ENCODE measurements at regions not wholly inside any gene's neighbourhood (a gene's known extent, or its start where the extent isn't known, plus 50 kb on each side); places are given as distances from the start of the nearest gene placed in this dataset.

DNA sequence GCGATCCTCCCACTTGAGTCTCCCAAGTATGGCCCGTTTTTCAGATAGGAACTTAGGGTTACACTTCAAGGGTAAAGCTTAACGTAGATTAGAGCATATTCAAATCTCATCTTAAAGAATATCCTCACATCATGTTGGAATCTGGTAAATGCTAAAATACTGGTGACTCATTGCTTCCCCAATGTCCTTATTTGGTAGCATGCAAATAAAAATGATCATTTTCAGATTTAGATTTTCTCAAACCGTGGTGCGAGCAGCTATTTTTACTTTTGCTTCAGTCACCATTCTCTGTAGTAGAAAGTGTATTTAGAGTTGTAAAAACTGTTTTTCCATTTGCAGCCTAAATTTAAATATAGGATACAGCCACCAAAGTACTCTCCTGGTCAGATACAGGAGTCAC is 101.5 kb upstream of the MAML3 start:
- H3K27ac ChIP-seq (ENCODE audit: low read length), result no peak overlapping the region
- intact Hi-C loops (cut with DNase I), result loop anchor here in 3 of 4 donors (10.0 kb wide), 2 partner anchors 241 to 521 kb away; no protein-coding TSS in a partner anchor

DNA sequence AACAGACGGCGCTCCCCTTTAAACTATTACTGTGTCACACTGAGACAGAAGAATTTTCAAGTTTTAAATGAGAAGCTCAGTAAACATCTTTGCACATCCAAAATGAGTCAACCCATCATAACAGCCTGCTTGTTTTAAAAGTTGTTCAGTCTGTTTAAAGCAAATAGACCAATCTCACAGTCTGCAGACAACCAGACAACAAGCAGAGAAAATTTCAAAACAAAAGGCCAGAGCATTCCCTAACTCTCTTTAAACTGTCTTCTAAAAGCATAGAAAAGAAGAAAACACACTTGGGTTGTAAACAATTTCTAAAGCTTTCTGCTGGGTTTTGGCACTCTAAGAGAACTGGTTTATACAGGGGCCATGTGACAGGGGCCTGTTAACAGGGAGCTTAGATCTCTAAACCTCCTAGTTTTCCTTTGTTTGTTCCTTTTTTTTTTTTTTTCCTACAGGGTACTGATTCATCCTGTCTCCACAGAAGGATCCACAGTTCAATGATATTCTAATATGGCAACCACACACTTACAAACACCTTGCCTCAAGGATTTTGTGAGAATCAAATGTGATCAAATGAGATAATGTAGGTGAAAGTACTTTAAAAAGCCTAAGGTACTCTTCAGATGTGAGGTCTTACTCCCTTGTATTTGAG is 100.8 kb upstream of the MAML3 start:
- intact Hi-C loops (cut with DNase I), result loop anchor here (5.0 to 10.0 kb wide), 7 partner anchors 97 to 522 kb away; partner anchors contain the start of gene MAML3 (in 1 of the 4)
- no peaks in the 10 kb centered on the region for H3K9me3 ChIP-seq (ENCODE audit: control insufficient read depth, low read length)
- 97% methylated on average over 2 of the region's 2 CpGs for WGBS
- H3K4me1 ChIP-seq (ENCODE audit: control insufficient read depth, insufficient read depth, low read length), result peaks cover 2% of the 10 kb centered on the region
- no peak overlapping the region for H3K4me3 ChIP-seq (ENCODE audit: low read length)
- H3K27ac ChIP-seq (ENCODE audit: low read length), result no peak overlapping the region
- no peak for DNase-seq
- ATAC-seq, result no peak
- no peaks in the 10 kb centered on the region for H3K27me3 ChIP-seq (ENCODE audit: control insufficient read depth, insufficient read depth)

More for the DNA sequence above, 101.5 kb upstream of the MAML3 start:
- 90% methylated on average over 5 of the region's 5 CpGs for WGBS
- ATAC-seq, result no peak
- Histone ChIP-seq H3K9me3 (ENCODE audit: control insufficient read depth, low read length) (no peaks in the 10 kb centered on the region), H3K4me1 (ENCODE audit: control insufficient read depth, insufficient read depth, low read length) (peaks cover 2% of the 10 kb centered on the region), H3K4me3 (ENCODE audit: low read length) (no peak overlapping the region), H3K27me3 (ENCODE audit: control insufficient read depth, insufficient read depth) (no peaks in the 10 kb centered on the region)
- DNase-seq, result no peak

GRCh38 chr4:140253556-140254027 is 99.6 kb upstream of the MAML3 start:
- DNase-seq, result no peak
- ATAC-seq, result no peak
- intact Hi-C loops (cut with DNase I), result loop anchor here (2.0 to 10.0 kb wide), 9 partner anchors 96 to 521 kb away; partner anchors contain the start of gene MAML3 (in 2 of the 4)
- Histone ChIP-seq H3K27ac (ENCODE audit: low read length) (no peak overlapping the region), H3K4me3 (ENCODE audit: low read length) (peak overlapping the region; percentile 83), H3K27me3 (ENCODE audit: control insufficient read depth, insufficient read depth) (no peaks in the 10 kb centered on the region), H3K4me1 (ENCODE audit: control insufficient read depth, insufficient read depth, low read length) (peaks cover 2% of the 10 kb centered on the region), H3K9me3 (ENCODE audit: control insufficient read depth, low read length) (no peaks in the 10 kb centered on the region)
- 46% methylated on average over 8 of the region's 8 CpGs for WGBS

DNA sequence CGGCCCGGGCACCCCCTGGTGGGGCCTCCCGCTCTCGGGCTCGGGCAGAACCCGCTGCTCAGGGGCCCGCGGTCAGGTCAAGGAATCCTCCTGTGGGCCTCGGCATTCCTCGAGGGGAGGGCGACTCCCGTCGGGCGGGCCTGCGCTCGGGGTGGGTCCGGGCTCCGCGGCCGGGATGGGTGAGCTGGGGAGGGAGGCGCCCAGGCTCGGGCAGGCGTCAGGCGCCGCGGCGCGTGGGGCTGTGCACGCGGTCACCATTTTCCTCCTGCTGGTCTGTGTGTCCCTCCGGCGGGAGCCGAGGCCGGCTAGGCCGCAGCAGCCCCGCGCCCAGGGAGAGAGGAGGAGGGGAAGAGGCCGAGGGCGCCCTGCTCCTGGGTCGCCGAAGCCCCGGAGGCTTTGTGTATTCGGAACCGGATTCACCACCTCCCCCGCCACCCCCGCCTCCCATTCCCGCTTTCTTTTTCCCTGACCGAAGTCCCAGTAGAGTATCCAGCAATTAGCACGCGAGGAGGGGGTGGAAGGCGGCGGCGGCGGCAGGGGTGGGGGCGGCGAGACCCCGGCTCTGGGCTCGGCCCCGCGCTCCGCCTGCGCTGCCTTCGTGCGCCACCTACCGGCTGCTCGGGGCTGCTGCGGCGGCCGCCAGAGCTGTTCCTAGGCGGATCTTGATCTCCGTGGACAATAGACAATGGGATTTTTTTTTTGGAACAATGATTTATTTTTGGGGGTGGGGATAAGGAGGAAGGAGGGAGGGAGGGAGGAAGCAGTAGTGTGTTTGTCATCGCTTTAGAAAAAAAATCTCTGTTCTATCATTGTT is 99.0 kb upstream of the MAML3 start:
- intact Hi-C loops (cut with DNase I), result loop anchor here (2.0 to 10.0 kb wide), 9 partner anchors 96 to 521 kb away; partner anchors contain the start of gene MAML3 (in 2 of the 4)
- no peaks in the 10 kb centered on the region for H3K9me3 ChIP-seq (ENCODE audit: control insufficient read depth, low read length)
- DNase-seq (peak; percentile 71 to 91 (median 91)), ATAC-seq (peak; percentile 92)
- WGBS, result 1% methylated on average over 72 of the region's 72 CpGs
- H3K4me1 ChIP-seq (ENCODE audit: control insufficient read depth, insufficient read depth, low read length), result peaks cover 2% of the 10 kb centered on the region
- H3K27me3 ChIP-seq (ENCODE audit: control insufficient read depth, insufficient read depth), result no peaks in the 10 kb centered on the region
- peak overlapping the region; percentile 83 for H3K4me3 ChIP-seq (ENCODE audit: low read length)
- H3K27ac ChIP-seq (ENCODE audit: low read length), result peak overlapping the region; percentile 83

GRCh38 chr4:140252141-140252741 is 98.3 kb upstream of the MAML3 start:
- 34% methylated on average over 19 of the region's 19 CpGs for whole genome bisulfite sequencing
- DNase-seq (peak in 1 of 3 donors; percentile 55), ATAC-seq (peak; percentile 6 to 13)
- intact Hi-C loops (cut with DNase I), result loop anchor here (2.0 to 10.0 kb wide), 9 partner anchors 95 to 520 kb away; partner anchors contain the start of gene MAML3 (in 2 of the 4)
- no peaks in the 10 kb centered on the region for H3K27me3 ChIP-seq (ENCODE audit: control insufficient read depth, insufficient read depth)
- H3K9me3 ChIP-seq (ENCODE audit: control insufficient read depth, low read length), result no peaks in the 10 kb centered on the region
- no peaks in the 10 kb centered on the region for H3K4me1 ChIP-seq (ENCODE audit: control insufficient read depth, insufficient read depth, low read length)
- H3K27ac ChIP-seq (ENCODE audit: low read length), result peak overlapping the region; percentile 83
- peak overlapping the region; percentile 83 for H3K4me3 ChIP-seq (ENCODE audit: low read length)

- no peak overlapping the region for H3K27ac ChIP-seq (ENCODE audit: low read length)
- 94% methylated on average over 5 of the region's 5 CpGs for WGBS
- H3K4me1 ChIP-seq (ENCODE audit: control insufficient read depth, insufficient read depth, low read length), result no peaks in the 10 kb centered on the region
- ATAC-seq (no peak), DNase-seq (no peak)
- H3K9me3 ChIP-seq (ENCODE audit: control insufficient read depth, low read length), result no peaks in the 10 kb centered on the region
- H3K27me3 ChIP-seq (ENCODE audit: control insufficient read depth, insufficient read depth), result no peaks in the 10 kb centered on the region
- H3K4me3 ChIP-seq (ENCODE audit: low read length), result no peak overlapping the region
- intact Hi-C loops (cut with DNase I), result loop anchor here (5.0 to 10.0 kb wide), 7 partner anchors 94 to 519 kb away; partner anchors contain the start of gene MAML3 (in 1 of the 4)
Measured at GRCh38 chr4:140251571-140251970, 97.6 kb upstream of the MAML3 start.

DNA sequence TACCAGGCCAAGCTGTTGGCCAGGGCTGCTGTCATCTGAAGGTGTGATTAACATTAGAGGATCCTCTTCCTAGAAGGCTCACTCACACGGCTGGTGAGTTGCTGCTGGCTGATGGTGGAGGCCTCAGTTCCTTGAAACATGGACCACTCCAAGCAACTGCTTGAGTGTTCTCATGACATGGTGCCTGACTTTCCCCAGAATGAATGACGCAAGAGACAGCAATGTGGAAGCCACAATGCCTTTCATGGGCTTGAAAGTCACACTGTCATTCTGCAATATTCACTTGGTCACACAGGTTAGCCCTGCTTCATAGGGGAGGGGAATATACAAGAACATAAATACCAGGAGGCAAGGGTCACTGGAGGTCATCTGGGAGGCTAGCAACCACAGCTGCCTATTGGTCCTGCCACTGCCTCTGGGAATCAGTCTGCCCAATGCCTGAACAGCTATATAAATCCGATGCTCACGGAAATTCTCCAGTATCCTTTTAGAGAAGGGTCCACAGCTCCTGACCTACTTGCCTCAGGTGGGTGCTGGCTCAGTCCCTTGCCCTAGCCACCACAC is 97.1 kb upstream of the MAML3 start:
- no peak for DNase-seq
- no peak overlapping the region for H3K4me3 ChIP-seq (ENCODE audit: low read length)
- intact Hi-C loops (cut with DNase I), result loop anchor here (5.0 to 10.0 kb wide), 7 partner anchors 94 to 519 kb away; partner anchors contain the start of gene MAML3 (in 1 of the 4)
- H3K27me3 ChIP-seq (ENCODE audit: control insufficient read depth, insufficient read depth), result no peaks in the 10 kb centered on the region
- 89% methylated on average over 4 of the region's 4 CpGs for WGBS
- no peaks in the 10 kb centered on the region for H3K9me3 ChIP-seq (ENCODE audit: control insufficient read depth, low read length)
- no peak for ATAC-seq
- no peak overlapping the region for H3K27ac ChIP-seq (ENCODE audit: low read length)
- H3K4me1 ChIP-seq (ENCODE audit: control insufficient read depth, insufficient read depth, low read length), result no peaks in the 10 kb centered on the region

GRCh38 chr4:140249351-140249750 is 95.4 kb upstream of the MAML3 start:
- intact Hi-C loops (cut with DNase I), result loop anchor here in 1 of 4 donors (2.0 kb wide), 1 partner anchor 95 kb away; the partner anchor contains the start of gene MAML3
- H3K4me3 ChIP-seq (ENCODE audit: low read length), result no peak overlapping the region
- no peaks in the 10 kb centered on the region for H3K9me3 ChIP-seq (ENCODE audit: control insufficient read depth, low read length)
- DNase-seq (no peak), ATAC-seq (no peak)
- H3K27me3 ChIP-seq (ENCODE audit: control insufficient read depth, insufficient read depth), result no peaks in the 10 kb centered on the region
- no peak overlapping the region for H3K27ac ChIP-seq (ENCODE audit: low read length)
- H3K4me1 ChIP-seq (ENCODE audit: control insufficient read depth, insufficient read depth, low read length), result no peaks in the 10 kb centered on the region
- WGBS, result 77% methylated on average over 4 of the region's 4 CpGs

- H3K4me1 ChIP-seq (ENCODE audit: control insufficient read depth, insufficient read depth, low read length), result no peaks in the 10 kb centered on the region
- H3K27me3 ChIP-seq (ENCODE audit: control insufficient read depth, insufficient read depth), result no peaks in the 10 kb centered on the region
- ATAC-seq (no peak), DNase-seq (no peak)
- WGBS, result 55% methylated on average over 2 of the region's 2 CpGs
- intact Hi-C loops (cut with DNase I), result no loop called here
- no peaks in the 10 kb centered on the region for H3K9me3 ChIP-seq (ENCODE audit: control insufficient read depth, low read length)
- H3K4me3 ChIP-seq (ENCODE audit: low read length), result no peak overlapping the region
- H3K27ac ChIP-seq (ENCODE audit: low read length), result no peak overlapping the region
Measured at GRCh38 chr4:140247237-140247636, 93.3 kb upstream of the MAML3 start.

DNA sequence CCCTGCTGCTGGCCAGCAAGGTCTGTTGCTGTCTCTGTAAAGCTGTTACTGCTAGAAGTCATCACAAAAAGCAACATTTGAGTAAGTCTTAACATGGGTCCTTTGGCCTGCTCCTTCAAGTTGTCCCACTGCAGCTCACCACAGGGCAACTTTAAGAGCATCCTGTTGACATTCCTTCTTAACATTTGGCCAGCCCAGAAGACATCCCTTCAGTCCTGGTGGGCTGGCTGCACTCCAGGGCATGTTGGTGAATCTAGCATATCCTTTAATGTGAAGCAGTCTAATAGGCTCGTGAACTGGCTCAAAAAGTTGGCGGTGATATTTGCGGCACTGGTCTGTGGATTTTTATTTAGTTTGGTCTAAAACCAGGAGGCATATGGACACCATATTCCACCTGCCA is 92.2 kb upstream of the MAML3 start:
- 91% methylated on average over 3 of the region's 3 CpGs for WGBS
- no peak for ATAC-seq
- H3K4me1 ChIP-seq (ENCODE audit: control insufficient read depth, insufficient read depth, low read length), result no peaks in the 10 kb centered on the region
- no peak for DNase-seq
- H3K4me3 ChIP-seq (ENCODE audit: low read length), result no peak overlapping the region
- no peaks in the 10 kb centered on the region for H3K9me3 ChIP-seq (ENCODE audit: control insufficient read depth, low read length)
- H3K27ac ChIP-seq (ENCODE audit: low read length), result no peak overlapping the region
- intact Hi-C loops (cut with DNase I), result no loop called here
- H3K27me3 ChIP-seq (ENCODE audit: control insufficient read depth, insufficient read depth), result no peaks in the 10 kb centered on the region

All from right cardiac atrium (tissue), 5 donors.